Nephron (organoid): ENCODE measurements at regions not wholly inside any gene's neighbourhood (a gene's known extent, or its start where the extent isn't known, plus 50 kb on each side); places are given as distances from the start of the nearest gene placed in this dataset.

Source experiments
- H3K27ac Mint-ChIP-seq, 3 experiments: 2 replicates each; pipeline ENCODE4 v1.8.0; 2020; ENCODE audit warnings: mixed read lengths in 3 of 3, mild to moderate bottlenecking in 2 of 3, moderate library complexity in 1 of 3
- H3K27me3 Mint-ChIP-seq: 2 replicates; pipeline ENCODE4 v1.8.0; 2021; ENCODE audit warnings: low read depth, mild to moderate bottlenecking, moderate library complexity, mixed read lengths
- H3K36me3 Mint-ChIP-seq: 2 replicates; pipeline ENCODE4 v1.8.0; 2020; ENCODE audit warnings: low read depth, mixed read lengths
- H3K4me1 Mint-ChIP-seq: 2 replicates; pipeline ENCODE4 v1.8.0; 2020; ENCODE audit warnings: mixed read lengths
- H3K4me3 Mint-ChIP-seq, 3 experiments: 2 replicates each; pipeline ENCODE4 v1.8.0; 2020; ENCODE audit warnings: mild to moderate bottlenecking in 3 of 3, mixed read lengths in 3 of 3, moderate library complexity in 2 of 3
- H3K9me3 Mint-ChIP-seq: 2 replicates; pipeline ENCODE4 v1.8.0; 2020; ENCODE audit warnings: mixed read lengths
- TF ChIP-seq, protein P1 (sequence below), 3 experiments: fragments of 200-600 bp; sonication (generic); IDR thresholded peaks; one replicate each; pipeline ENCODE4 v1.5.0; 2021; ENCODE audit warnings: antibody characterized with exemption in 3 of 3; ENCODE audit not compliant: unreplicated experiment in 3 of 3

DNA sequence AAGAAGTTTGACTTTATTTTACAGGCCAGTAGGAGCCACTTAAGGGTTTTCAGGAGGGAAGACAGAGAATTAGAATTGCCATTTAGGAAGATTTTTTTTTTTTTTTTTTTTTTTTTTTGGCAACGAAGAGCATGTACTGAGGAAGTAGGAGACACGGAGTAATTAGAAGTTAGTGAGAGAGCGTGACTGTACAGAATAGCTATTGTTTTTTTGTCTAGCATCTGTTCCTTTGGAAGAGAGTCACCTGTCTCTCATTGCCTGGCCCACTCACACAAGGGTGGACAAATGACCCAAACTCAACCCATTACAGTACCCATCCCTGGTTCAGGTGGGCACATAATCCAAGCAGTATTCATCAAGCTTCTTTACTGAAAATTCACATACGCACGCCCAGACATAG, 166.7 kb downstream of the LACC1 start:
- TF ChIP-seq, protein P1, sequence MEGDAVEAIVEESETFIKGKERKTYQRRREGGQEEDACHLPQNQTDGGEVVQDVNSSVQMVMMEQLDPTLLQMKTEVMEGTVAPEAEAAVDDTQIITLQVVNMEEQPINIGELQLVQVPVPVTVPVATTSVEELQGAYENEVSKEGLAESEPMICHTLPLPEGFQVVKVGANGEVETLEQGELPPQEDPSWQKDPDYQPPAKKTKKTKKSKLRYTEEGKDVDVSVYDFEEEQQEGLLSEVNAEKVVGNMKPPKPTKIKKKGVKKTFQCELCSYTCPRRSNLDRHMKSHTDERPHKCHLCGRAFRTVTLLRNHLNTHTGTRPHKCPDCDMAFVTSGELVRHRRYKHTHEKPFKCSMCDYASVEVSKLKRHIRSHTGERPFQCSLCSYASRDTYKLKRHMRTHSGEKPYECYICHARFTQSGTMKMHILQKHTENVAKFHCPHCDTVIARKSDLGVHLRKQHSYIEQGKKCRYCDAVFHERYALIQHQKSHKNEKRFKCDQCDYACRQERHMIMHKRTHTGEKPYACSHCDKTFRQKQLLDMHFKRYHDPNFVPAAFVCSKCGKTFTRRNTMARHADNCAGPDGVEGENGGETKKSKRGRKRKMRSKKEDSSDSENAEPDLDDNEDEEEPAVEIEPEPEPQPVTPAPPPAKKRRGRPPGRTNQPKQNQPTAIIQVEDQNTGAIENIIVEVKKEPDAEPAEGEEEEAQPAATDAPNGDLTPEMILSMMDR (IDR thresholded peaks at IDR 0.05; ENCODE audit: unreplicated experiment in 3 of 3): no peak
- Mint-ChIP-seq H3K9me3 (no peaks in the 10 kb centered on the region), H3K4me3 (no peak overlapping the region), H3K36me3 (no peaks in the 10 kb centered on the region), H3K4me1 (peaks cover 19% of the 10 kb centered on the region), H3K27ac (no peak overlapping the region), H3K27me3 (peaks cover 3% of the 10 kb centered on the region)

DNA sequence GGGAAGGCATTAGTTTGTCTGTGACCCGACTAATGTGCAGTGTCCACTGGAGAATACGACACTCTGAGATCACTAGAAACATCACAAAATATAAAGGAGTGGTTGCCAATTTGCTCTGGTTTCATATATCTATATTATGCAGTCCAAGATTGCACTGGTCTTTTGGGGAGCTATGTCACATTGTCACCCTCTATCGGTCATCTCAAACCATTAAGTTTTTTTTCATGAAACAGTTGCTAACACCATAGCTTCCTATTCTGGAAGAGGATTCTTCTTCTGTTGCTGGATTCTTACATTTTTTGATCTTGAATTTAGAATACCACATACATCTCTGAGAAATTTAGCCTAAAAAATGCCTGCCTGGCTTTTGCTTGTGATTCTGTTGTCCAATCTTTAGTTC, 168.6 kb downstream of the LACC1 start:
- Mint-ChIP-seq H3K27me3 (peaks cover 3% of the 10 kb centered on the region), H3K4me3 (no peak overlapping the region), H3K4me1 (peaks cover 34% of the 10 kb centered on the region), H3K9me3 (no peaks in the 10 kb centered on the region), H3K36me3 (no peaks in the 10 kb centered on the region), H3K27ac (no peak overlapping the region)
- TF ChIP-seq, protein P1 (IDR thresholded peaks at IDR 0.05; ENCODE audit: unreplicated experiment in 3 of 3): peak in 1 of 3 experiments; percentile 7

DNA sequence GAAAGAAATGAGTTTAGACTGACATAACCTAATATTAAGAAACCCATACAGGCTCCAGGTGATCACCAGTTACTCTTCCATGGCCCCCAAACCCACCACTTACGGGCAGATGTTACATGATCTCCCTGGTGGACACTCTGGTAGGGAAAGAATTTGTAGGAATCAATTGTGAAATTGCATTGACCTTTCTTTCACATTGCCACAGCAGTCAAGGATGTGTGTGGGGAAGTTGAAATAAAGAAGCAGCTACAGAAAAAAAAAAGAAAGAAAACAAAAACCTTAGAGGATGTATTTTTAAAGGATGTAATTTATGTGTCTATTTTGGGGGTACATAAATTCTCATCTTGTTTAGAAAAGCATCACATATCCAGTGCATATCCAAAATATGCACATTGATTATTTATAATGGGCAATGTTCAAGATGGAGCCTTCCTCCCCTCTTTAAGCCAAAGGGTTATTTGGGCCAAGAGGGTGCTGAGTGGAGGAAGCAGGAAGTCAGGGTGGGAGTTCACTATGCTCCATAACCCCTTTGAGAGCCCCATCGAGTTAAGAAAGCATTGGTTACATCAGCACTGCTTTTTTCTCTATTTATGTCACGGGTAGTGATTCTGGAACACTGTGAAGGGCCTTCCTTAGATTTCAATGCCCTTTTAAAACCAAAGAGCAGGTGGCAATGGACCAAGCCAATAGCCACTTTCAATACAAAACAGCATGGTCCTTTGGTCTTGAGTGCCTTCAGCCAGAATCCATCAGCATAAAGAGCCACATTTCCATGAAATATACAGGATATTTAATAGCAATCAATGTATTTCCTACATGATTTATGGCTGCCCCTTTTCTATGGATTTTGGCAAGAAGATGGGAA, 169.6 kb downstream of the LACC1 start:
- Mint-ChIP-seq H3K4me1 (peaks cover 44% of the 10 kb centered on the region), H3K36me3 (no peaks in the 10 kb centered on the region), H3K4me3 (no peak overlapping the region), H3K9me3 (no peaks in the 10 kb centered on the region), H3K27me3 (peaks cover 3% of the 10 kb centered on the region), H3K27ac (no peak overlapping the region)
- TF ChIP-seq, protein P1 (IDR thresholded peaks at IDR 0.05; ENCODE audit: unreplicated experiment in 3 of 3): no peak

DNA sequence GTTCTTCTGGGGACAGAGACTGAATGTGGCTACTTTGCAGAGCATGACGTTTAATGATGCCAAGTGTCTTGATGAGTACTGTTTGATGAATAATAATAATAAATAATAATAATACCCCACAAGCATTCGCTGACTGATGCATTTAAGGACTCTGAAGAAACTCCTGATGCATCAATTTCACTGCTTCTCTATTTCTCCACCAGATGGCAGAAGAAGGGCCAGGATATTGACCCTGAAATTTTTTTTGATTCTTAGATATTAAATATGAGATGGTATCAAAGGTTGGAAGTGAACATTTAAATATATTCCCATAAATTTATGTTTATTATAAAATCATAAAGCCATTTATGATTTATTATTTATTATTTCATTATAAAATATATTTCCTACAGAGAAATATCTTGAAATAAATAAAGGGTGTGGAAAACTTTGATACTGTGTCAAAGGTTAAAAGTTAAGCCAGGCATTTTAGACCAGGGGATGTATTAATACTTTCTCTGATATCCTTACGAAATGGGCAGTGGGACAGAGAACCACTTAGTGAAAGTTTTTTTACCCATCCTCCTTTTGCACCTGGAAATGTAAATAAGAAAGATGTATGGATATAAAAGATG, 170.9 kb downstream of the LACC1 start:
- Mint-ChIP-seq H3K4me3 (no peak overlapping the region), H3K27ac (peak overlapping the region in 1 of 3 experiments; percentile 37), H3K27me3 (peaks cover 3% of the 10 kb centered on the region), H3K4me1 (peaks cover 42% of the 10 kb centered on the region), H3K9me3 (no peaks in the 10 kb centered on the region), H3K36me3 (no peaks in the 10 kb centered on the region)
- TF ChIP-seq, protein P1 (IDR thresholded peaks at IDR 0.05; ENCODE audit: unreplicated experiment in 3 of 3): peak; percentile 82 to 91 (median 87)

DNA sequence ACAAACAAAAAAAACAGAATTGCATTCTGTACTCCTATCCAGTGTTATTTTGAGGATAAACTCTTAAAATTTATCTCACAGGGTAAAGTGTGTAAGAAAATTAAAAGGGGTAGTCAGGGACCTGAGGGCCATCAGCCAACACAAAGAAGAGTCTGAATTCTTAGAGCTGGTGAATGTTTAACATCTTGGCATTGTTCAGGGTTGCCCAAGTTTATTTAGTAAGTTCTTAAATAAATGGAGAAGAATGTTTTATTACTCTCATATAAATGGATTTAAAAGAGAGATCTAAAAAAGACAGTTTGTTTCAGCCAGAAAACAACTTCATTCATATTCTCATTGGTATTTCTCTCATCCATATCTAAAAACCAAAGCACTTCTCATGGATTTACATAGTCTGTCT, 171.7 kb downstream of the LACC1 start:
- Mint-ChIP-seq H3K9me3 (no peaks in the 10 kb centered on the region), H3K36me3 (no peaks in the 10 kb centered on the region), H3K27ac (peak overlapping the region in 2 of 3 experiments; percentile 47 to 93), H3K27me3 (peaks cover 3% of the 10 kb centered on the region), H3K4me3 (no peak overlapping the region), H3K4me1 (peaks cover 39% of the 10 kb centered on the region)
- TF ChIP-seq, protein P1 (IDR thresholded peaks at IDR 0.05; ENCODE audit: unreplicated experiment in 3 of 3): no peak
